Endothelial cell of umbilical vein (primary cell): ENCODE measurements at regions not wholly inside any gene's neighbourhood (a gene's known extent, or its start where the extent isn't known, plus 50 kb on each side); places are given as distances from the start of the nearest gene placed in this dataset.

Experiments used
- BruUV-seq: library from RNA; stranded (reverse); fragments of 400-500 nt; replicated peaks from 2 replicates; lab custom pipeline; 2021; lab: Mats Ljungman, UMichigan
- CTCF ChIA-PET: fragments of 300-600, 350-600 bp; sonication (Branson Sonifier 250); formaldehyde crosslinking; loops from one replicate; lab custom pipeline; 2021; ENCODE audit warnings: antibody characterized with exemption, inconsistent platforms; lab: Charles Lee
- POLR2A ChIA-PET: fragments of 300-600, 350-600 bp; sonication (Branson Sonifier 250); formaldehyde crosslinking; loops from one replicate; lab custom pipeline; 2021; ENCODE audit warnings: antibody characterized with exemption, inconsistent platforms; lab: Charles Lee
- DNase-seq: peaks from one replicate; pipeline ENCODE4 v3.0.0-alpha.2; 2011; ENCODE audit warnings: low read depth, low spot score
- FAIRE-seq: peaks from 2 replicates; lab custom pipeline; 2011; peaks lifted over from hg19 to GRCh38; lab: Jason Lieb, UNC
- H2AFZ ChIP-seq: 2 replicates; pipeline ENCODE4 v1.6.0; 2012; ENCODE audit warnings: low read depth, low read length, control low read depth, inconsistent platforms
- H3K27ac ChIP-seq: 2 replicates; pipeline ENCODE4 v1.5.1; 2011; ENCODE audit warnings: low read depth, mild to moderate bottlenecking, control low read depth, low read length, moderate library complexity; ENCODE audit not compliant: insufficient read depth
- H3K27me3 ChIP-seq, 2 experiments: 2 replicates each; pipeline versions ENCODE4 v1.6.0 to v1.6.1; 2011; ENCODE audit warnings: low read length in 2 of 2, mixed read lengths in 1 of 2; ENCODE audit not compliant: control insufficient read depth in 2 of 2, insufficient read depth in 2 of 2
- H3K36me3 ChIP-seq, 2 experiments: 2 replicates in 1 of 2; 3 replicates in 1 of 2; pipeline ENCODE4 v1.5.1; 2011; ENCODE audit warnings: low read length in 2 of 2, mild to moderate bottlenecking in 1 of 2, moderate library complexity in 1 of 2; ENCODE audit not compliant: control insufficient read depth in 2 of 2, insufficient read depth in 2 of 2; ENCODE audit errors: extremely low read depth in 1 of 2
- H3K4me1 ChIP-seq: 3 replicates; pipeline ENCODE4 v1.5.1; 2011; ENCODE audit warnings: mild to moderate bottlenecking, low read length; ENCODE audit not compliant: control insufficient read depth, insufficient read depth; ENCODE audit errors: extremely low read depth
- H3K4me2 ChIP-seq: 2 replicates; pipeline ENCODE4 v1.6.1; 2011; ENCODE audit warnings: low read length, control low read depth, mixed read lengths; ENCODE audit not compliant: insufficient read depth
- H3K4me3 ChIP-seq, 3 experiments: fragments of 200-600 bp in 1 of 3; sonication (generic), shearing (Covaris generic) in 1 of 3; replicated peaks in 1 of 3; 2 replicates each; pipeline ENCODE4 v1.5.1; 2011 to 2016; ENCODE audit warnings: control low read depth in 3 of 3, low read length in 3 of 3, mild to moderate bottlenecking in 2 of 3, inconsistent platforms in 1 of 3, low read depth in 1 of 3, moderate library complexity in 1 of 3; ENCODE audit not compliant: insufficient read depth in 1 of 3
- H3K79me2 ChIP-seq: 2 replicates; pipeline ENCODE4 v1.6.0; 2012; ENCODE audit warnings: low read length, inconsistent platforms; ENCODE audit not compliant: control insufficient read depth, insufficient read depth
- H3K9ac ChIP-seq: replicated peaks from 2 replicates; pipeline ENCODE3; 2011; ENCODE audit warnings: low read length, control low read depth; ENCODE audit not compliant: insufficient read depth; ENCODE audit errors: extremely low read depth
- H3K9me1 ChIP-seq: replicated peaks from 3 replicates; pipeline ENCODE4 v1.6.0; 2011; ENCODE audit warnings: mild to moderate bottlenecking, low read length; ENCODE audit not compliant: control insufficient read depth, insufficient read depth; ENCODE audit errors: extremely low read depth
- H3K9me3 ChIP-seq: replicated peaks from 2 replicates; pipeline ENCODE4 v1.5.1; 2012; ENCODE audit warnings: low read length, inconsistent platforms; ENCODE audit not compliant: control insufficient read depth, insufficient read depth
- H4K20me1 ChIP-seq: replicated peaks from 2 replicates; pipeline ENCODE3; 2011; ENCODE audit warnings: mild to moderate bottlenecking, low read length; ENCODE audit not compliant: control insufficient read depth, insufficient read depth; ENCODE audit errors: extremely low read depth
- EZH2 ChIP-seq: IDR thresholded peaks from 2 replicates; pipeline ENCODE4 v1.6.1; 2012; ENCODE audit warnings: borderline replicate concordance, low read depth, mild to moderate bottlenecking, moderate library complexity, low read length, inconsistent platforms; ENCODE audit not compliant: severe bottlenecking
- FOS ChIP-seq: IDR thresholded peaks from 2 replicates; pipeline ENCODE4 v1.6.1; 2011; ENCODE audit warnings: mild to moderate bottlenecking, low read length, moderate library complexity, borderline replicate concordance; ENCODE audit not compliant: insufficient read depth
- GATA2 ChIP-seq: IDR thresholded peaks from 2 replicates; pipeline ENCODE4 v1.7.0; 2011; ENCODE audit warnings: low read depth, mild to moderate bottlenecking, moderate library complexity, mixed read lengths, low read length; ENCODE audit not compliant: insufficient read length, insufficient read depth
- JUN ChIP-seq: IDR thresholded peaks from 2 replicates; pipeline ENCODE4 v1.6.1; 2011; ENCODE audit warnings: borderline replicate concordance, low read depth; ENCODE audit not compliant: insufficient read length, insufficient read depth
- MYC ChIP-seq: IDR thresholded peaks from one replicate; pipeline ENCODE4 v1.6.1; 2011; ENCODE audit warnings: mild to moderate bottlenecking, low read depth, low read length
- POLR2A ChIP-seq: IDR thresholded peaks from 2 replicates; pipeline ENCODE4 v1.6.1; 2012; ENCODE audit warnings: low read depth, mild to moderate bottlenecking, control low read depth, low read length
- POLR2AphosphoS5 ChIP-seq: IDR thresholded peaks from 2 replicates; pipeline ENCODE4 v1.6.1; 2012; ENCODE audit warnings: low read depth, mild to moderate bottlenecking, control low read depth, low read length, moderate library complexity; ENCODE audit not compliant: insufficient read depth
- dilution Hi-C: fragments of 300-500 bp; cut with MboI; formaldehyde crosslinking; loops from one replicate; pipeline ENCODE4 v1.15.0; 2019; ENCODE audit warnings: low sequenced_read_pairs; ENCODE audit not compliant: extremely low pct_ligation_motif_present
- intact Hi-C: fragments of 100-400 bp; cut with micrococcal nuclease; formaldehyde crosslinking; loops from one replicate; pipeline ENCODE4 v1.10.0; 2022
- TF ChIP-seq, protein P1 (sequence below), 2 donors: IDR thresholded peaks; 1 replicate in 1 of 2; 2 replicates in 1 of 2; pipeline ENCODE4 v1.5.1; 2011; ENCODE audit warnings: low read length in 2 of 2, mild to moderate bottlenecking in 2 of 2, moderate library complexity in 2 of 2, control low read depth in 1 of 2, inconsistent platforms in 1 of 2, low read depth in 1 of 2; ENCODE audit not compliant: insufficient read depth in 1 of 2; ENCODE audit errors: extremely low read depth in 1 of 2
- TF ChIP-seq, protein P2 (sequence below): IDR thresholded peaks from 2 replicates; pipeline ENCODE4 v1.6.1; 2011; ENCODE audit not compliant: insufficient read depth, insufficient read length

DNA sequence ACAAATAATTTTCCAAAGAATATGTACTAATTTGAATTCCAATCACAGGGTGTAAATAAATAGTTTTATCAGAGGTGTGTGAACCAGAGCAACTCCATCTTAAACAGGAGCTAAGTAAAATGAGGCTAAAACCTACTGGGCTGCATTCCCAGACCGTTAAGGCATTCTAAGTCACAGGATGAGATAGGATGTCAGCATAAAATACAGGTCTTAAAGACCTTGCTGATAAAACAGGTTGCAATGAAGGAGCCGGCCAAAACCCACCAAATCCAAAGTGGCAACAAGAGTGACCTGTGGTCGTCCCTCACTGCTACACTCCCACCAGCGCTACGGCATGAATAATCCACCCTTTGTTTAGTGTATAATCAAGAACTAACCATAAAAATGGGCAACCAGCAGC is 291.7 kb upstream of the SEMA3D start:
- intact Hi-C loops (no loop called here), dilution Hi-C loops (no loop called here)
- Histone ChIP-seq H4K20me1 (no peaks in the 10 kb centered on the region), H3K9me1 (no peaks in the 10 kb centered on the region), H3K36me3 (no peaks in the 10 kb centered on the region), H3K9ac (no peak overlapping the region), H3K27ac (no peak overlapping the region), H3K27me3 (no peaks in the 10 kb centered on the region), H3K4me2 (no peak overlapping the region), H3K4me3 (no peak overlapping the region), H3K4me1 (no peaks in the 10 kb centered on the region), H2AFZ (no peak overlapping the region), H3K79me2 (no peaks in the 10 kb centered on the region), H3K9me3 (no peaks in the 10 kb centered on the region)
- FAIRE-seq: no peak
- CTCF ChIA-PET: no interaction called here
- TF ChIP-seq MYC (no peak), EZH2 (no peak), GATA2 (no peak), FOS (no peak), JUN (no peak), POLR2A (no peak), POLR2AphosphoS5 (no peak)
- TF ChIP-seq, protein P1, sequence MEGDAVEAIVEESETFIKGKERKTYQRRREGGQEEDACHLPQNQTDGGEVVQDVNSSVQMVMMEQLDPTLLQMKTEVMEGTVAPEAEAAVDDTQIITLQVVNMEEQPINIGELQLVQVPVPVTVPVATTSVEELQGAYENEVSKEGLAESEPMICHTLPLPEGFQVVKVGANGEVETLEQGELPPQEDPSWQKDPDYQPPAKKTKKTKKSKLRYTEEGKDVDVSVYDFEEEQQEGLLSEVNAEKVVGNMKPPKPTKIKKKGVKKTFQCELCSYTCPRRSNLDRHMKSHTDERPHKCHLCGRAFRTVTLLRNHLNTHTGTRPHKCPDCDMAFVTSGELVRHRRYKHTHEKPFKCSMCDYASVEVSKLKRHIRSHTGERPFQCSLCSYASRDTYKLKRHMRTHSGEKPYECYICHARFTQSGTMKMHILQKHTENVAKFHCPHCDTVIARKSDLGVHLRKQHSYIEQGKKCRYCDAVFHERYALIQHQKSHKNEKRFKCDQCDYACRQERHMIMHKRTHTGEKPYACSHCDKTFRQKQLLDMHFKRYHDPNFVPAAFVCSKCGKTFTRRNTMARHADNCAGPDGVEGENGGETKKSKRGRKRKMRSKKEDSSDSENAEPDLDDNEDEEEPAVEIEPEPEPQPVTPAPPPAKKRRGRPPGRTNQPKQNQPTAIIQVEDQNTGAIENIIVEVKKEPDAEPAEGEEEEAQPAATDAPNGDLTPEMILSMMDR (IDR thresholded peaks at IDR 0.05; ENCODE audit: extremely low read depth in 1 of 2, insufficient read depth in 1 of 2, low read depth in 1 of 2, low read length in 2 of 2): no peak
- TF ChIP-seq, protein P2, sequence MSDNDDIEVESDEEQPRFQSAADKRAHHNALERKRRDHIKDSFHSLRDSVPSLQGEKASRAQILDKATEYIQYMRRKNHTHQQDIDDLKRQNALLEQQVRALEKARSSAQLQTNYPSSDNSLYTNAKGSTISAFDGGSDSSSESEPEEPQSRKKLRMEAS: no peak
- POLR2A ChIA-PET: no interaction called here
- DNase-seq: no peak
- no TSS peak for BruUV-seq
